PC-9 (cell line): ENCODE measurements at regions not wholly inside any gene's neighbourhood (a gene's known extent, or its start where the extent isn't known, plus 50 kb on each side); places are given as distances from the start of the nearest gene placed in this dataset.

Source experiments
- CTCF ChIP-seq: fragments of 200-600 bp; sonication (generic); conservative IDR thresholded peaks from 2 replicates; pipeline ENCODE4 v1.6.1; 2017; ENCODE audit warnings: mixed run types, antibody characterized with exemption, mild to moderate bottlenecking, moderate library complexity
- EZH2 ChIP-seq: fragments of 200-600 bp; sonication (generic); IDR thresholded peaks from 2 replicates; pipeline ENCODE4 v1.8.0; 2017; ENCODE audit warnings: antibody characterized with exemption, low read depth

GRCh38 chr14:49970474-49971147 lies 77.7 kb downstream of the ARF6 start:
- TF ChIP-seq CTCF (no peak), EZH2 (no peak)
